ENCODE measurements at regions not wholly inside any gene's neighbourhood (a gene's known extent, or its start where the extent isn't known, plus 50 kb on each side); places are given as distances from the start of the nearest gene placed in this dataset.

DNA sequence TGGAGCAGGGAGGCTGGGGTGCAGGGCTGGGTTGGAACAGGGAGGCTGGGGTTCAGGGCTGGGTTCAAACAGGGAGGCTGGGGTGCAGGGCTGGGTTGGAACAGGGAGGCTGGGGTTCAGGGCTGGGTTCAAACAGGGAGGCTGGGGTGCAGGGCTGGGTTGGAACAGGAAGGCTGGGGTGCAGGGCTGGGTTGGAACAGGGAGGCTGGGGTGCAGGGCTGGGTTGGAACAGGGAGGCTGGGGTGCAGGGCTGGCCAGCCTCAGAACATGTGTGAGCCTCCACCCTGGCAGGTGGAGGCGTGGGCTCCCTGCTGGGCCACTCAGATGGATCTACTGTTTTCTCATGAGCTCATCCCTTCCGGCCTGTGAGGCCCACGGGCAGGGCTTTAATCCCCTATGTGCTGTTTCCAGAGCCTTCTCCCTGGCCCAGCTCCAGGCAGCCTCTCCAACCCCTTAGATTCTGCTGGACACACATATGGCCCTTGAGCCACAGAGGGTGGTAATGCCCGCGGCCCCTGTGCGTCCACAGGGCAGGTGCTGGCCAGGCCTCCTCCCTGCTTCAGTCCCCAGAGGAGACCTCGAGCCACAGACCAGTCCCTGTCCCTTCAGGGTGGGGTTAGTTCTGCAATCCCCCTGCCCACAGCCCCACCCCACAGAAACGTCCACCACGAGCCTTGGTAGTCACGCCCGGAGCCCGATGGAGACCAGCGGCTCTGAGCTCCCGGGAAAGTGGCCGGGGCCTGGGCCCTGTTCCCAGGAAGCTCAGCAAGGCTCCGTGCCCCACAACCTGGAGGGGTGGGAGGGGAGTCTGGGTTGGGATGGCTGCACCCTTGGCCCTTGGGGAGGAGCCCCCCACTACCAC lies 197.9 kb downstream of the BRD1 start:
- no peaks in the 10 kb centered on the region for H3K9me1 ChIP-seq (ENCODE audit: insufficient read depth, low read length)
- H4K8ac ChIP-seq (ENCODE audit: low read depth in 2 of 2, low read length in 2 of 2) = no peak overlapping the region
- H3K4me3 ChIP-seq (ENCODE audit: insufficient read depth, low read depth, low read length) = no peak overlapping the region
- TF ChIP-seq MAZ (IDR thresholded peaks at IDR 0.05; ENCODE audit: borderline replicate concordance, low read depth, low read length) (no peak), RFX5 (IDR thresholded peaks at IDR 0.05; ENCODE audit: low read depth, low read length) (no peak)
- no peaks in the 10 kb centered on the region for H4K20me1 ChIP-seq (ENCODE audit: insufficient read depth, low read length)
- WGBS, 2 experiments (ENCODE audit: extremely low coverage in 2 of 2, insufficient read length in 1 of 2) = 20% methylated on average over 1 of the region's 16 CpGs; no CpG with 5 or more reads in 1 of the 2 experiments
- no peak overlapping the region for H2BK5ac ChIP-seq (ENCODE audit: low read depth, low read length, poor library complexity, severe bottlenecking)
- H3K9ac ChIP-seq (ENCODE audit: low read depth, low read length) = no peak overlapping the region
- ChIA-PET CTCF (interaction anchor here (0.6 kb wide), 1 partner anchor 1072 kb away, joined by 4 read pairs; no protein-coding TSS in a partner anchor), POLR2A (ENCODE audit: unreplicated experiment) (no interaction called here)
- dilution Hi-C loops (cut with HindIII; ENCODE audit: low sequenced_read_pairs, unreplicated experiment) = no loop called here
- BruUV-seq (replicated peaks) = no TSS peak
- intact Hi-C loops (cut with micrococcal nuclease) = no loop called here
- H3K14ac ChIP-seq (replicated peaks; ENCODE audit: low read depth, low read length) = no peak overlapping the region
- no peak overlapping the region for H4K5ac ChIP-seq (ENCODE audit: low read depth, low read length)
- no peak overlapping the region for H3K27ac ChIP-seq (ENCODE audit: insufficient read depth, low read length)
- H3K56ac ChIP-seq (ENCODE audit: extremely low read depth, insufficient read depth, low read length) = no peak overlapping the region
- DNase-seq = no peak
- no peak overlapping the region for H3K18ac ChIP-seq (ENCODE audit: low read depth, low read length)
- H2AK5ac ChIP-seq (ENCODE audit: low read depth, low read length) = no peak overlapping the region
- ATAC-seq (ENCODE audit: low read depth) = no peak
- in situ Hi-C loops (cut with MboI; ENCODE audit: low sequenced_read_pairs) = no loop called here
- no peak overlapping the region for H3K23ac ChIP-seq (ENCODE audit: low read depth, low read length)
- H3K4me1 ChIP-seq (ENCODE audit: control insufficient read depth, insufficient read depth, low read length) = no peaks in the 10 kb centered on the region
- H2AFZ ChIP-seq (replicated peaks; ENCODE audit: low read length, poor library complexity) = no peak overlapping the region
- H2BK20ac ChIP-seq (ENCODE audit: low read depth, low read length) = no peak overlapping the region
- H3K79me1 ChIP-seq (ENCODE audit: low read depth in 1 of 2, low read length in 2 of 2) = no peaks in the 10 kb centered on the region
- peaks cover 8% of the 10 kb centered on the region; the same call in 1 of the 2 replicates for H3K9me3 ChIP-seq (ENCODE audit: control insufficient read depth, insufficient read depth, low read length)
- H3K36me3 ChIP-seq (ENCODE audit: control insufficient read depth, insufficient read depth, low read length) = no peaks in the 10 kb centered on the region
- no peak overlapping the region for H2BK15ac ChIP-seq (ENCODE audit: low read depth, low read length)
- H2BK120ac ChIP-seq (ENCODE audit: low read depth, low read length) = no peak overlapping the region
- H2AK9ac ChIP-seq (replicated peaks; ENCODE audit: low read depth, low read length, poor library complexity) = no peak overlapping the region
- H3K4ac ChIP-seq (ENCODE audit: low read depth, low read length) = no peak overlapping the region
- H3K4me2 ChIP-seq (ENCODE audit: low read depth, low read length) = no peak overlapping the region
- H4K91ac ChIP-seq (ENCODE audit: insufficient read depth, low read depth, low read length) = no peak overlapping the region
- no peaks in the 10 kb centered on the region for H3K27me3 ChIP-seq (ENCODE audit: control insufficient read depth, insufficient read depth, low read length)

Measured in IMR-90 (cell line).